ENCODE measurements at regions not wholly inside any gene's neighbourhood (a gene's known extent, or its start where the extent isn't known, plus 50 kb on each side); places are given as distances from the start of the nearest gene placed in this dataset.
"Not testable (repeated sequence)": the region's sequence is repeated elsewhere in the genome, so short reads cannot be mapped to it uniquely, and the experiment has no call there.

DNA sequence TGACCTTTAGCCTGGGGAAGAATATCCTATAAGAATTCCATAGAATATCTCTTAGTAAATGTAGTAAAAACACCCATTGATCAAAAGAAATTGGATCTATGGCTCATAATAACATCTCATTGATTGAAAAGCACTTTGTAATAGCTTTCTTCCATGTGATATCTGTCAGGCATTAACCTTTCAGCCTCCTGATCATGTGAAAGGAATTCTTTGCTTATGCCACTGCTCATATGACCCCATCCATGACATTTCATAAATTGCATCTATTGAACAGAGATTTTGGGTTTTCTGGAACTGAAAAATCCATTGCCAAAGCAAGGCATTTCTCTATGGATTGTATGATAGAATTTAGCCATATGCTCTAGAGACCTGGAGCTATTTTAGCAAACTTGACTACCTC, 519.3 kb upstream of the PFKP start:
- Histone ChIP-seq H3K9me3 (replicated peaks in 1 of 11) (no peaks in the 10 kb centered on the region), H3K27me3 (no peaks in the 10 kb centered on the region), H3K4me1 (no peaks in the 10 kb centered on the region), H3K36me3 (no peaks in the 10 kb centered on the region), H3K4me2 (no peak overlapping the region), H3K27ac (no peak overlapping the region), H3K9ac (no peak overlapping the region), H3K4me3 (no peak overlapping the region), H4K20me1 (no peaks in the 10 kb centered on the region)
- TF ChIP-seq Cebpa-rat (IDR thresholded peaks at IDR 0.05) = no peak

GRCh38 chr10:2547606-2548005, 519.7 kb upstream of the PFKP start:
- Histone ChIP-seq H3K9ac (no peak overlapping the region), H3K36me3 (no peaks in the 10 kb centered on the region), H4K20me1 (no peaks in the 10 kb centered on the region), H3K4me1 (no peaks in the 10 kb centered on the region), H3K4me2 (no peak overlapping the region), H3K27me3 (no peaks in the 10 kb centered on the region), H3K4me3 (no peak overlapping the region), H3K9me3 (replicated peaks in 1 of 11) (no peaks in the 10 kb centered on the region), H3K27ac (no peak overlapping the region)
- TF ChIP-seq Cebpa-rat (IDR thresholded peaks at IDR 0.05) = no peak

GRCh38 chr10:2546894-2547293, 520.5 kb upstream of the PFKP start:
- H3K27me3 ChIP-seq; H3K27ac ChIP-seq; H3K4me2 ChIP-seq; H3K4me1 ChIP-seq; H3K9me3 ChIP-seq (replicated peaks in 1 of 11); H4K20me1 ChIP-seq; H3K36me3 ChIP-seq; H3K4me3 ChIP-seq; H3K9ac ChIP-seq: not testable (repeated sequence)

GRCh38 chr10:2543974-2544373, 523.4 kb upstream of the PFKP start:
- no peak overlapping the region for H3K27ac ChIP-seq
- no peaks in the 10 kb centered on the region for H3K4me1 ChIP-seq
- no peak overlapping the region for H3K4me3 ChIP-seq
- no peak overlapping the region for H3K4me2 ChIP-seq
- H3K36me3 ChIP-seq = no peaks in the 10 kb centered on the region
- no peaks in the 10 kb centered on the region for H3K27me3 ChIP-seq
- H4K20me1 ChIP-seq = no peaks in the 10 kb centered on the region
- H3K9me3 ChIP-seq (replicated peaks in 1 of 11) = no peaks in the 10 kb centered on the region
- H3K9ac ChIP-seq = no peak overlapping the region
- no peak for TF ChIP-seq Cebpa-rat (IDR thresholded peaks at IDR 0.05)

DNA sequence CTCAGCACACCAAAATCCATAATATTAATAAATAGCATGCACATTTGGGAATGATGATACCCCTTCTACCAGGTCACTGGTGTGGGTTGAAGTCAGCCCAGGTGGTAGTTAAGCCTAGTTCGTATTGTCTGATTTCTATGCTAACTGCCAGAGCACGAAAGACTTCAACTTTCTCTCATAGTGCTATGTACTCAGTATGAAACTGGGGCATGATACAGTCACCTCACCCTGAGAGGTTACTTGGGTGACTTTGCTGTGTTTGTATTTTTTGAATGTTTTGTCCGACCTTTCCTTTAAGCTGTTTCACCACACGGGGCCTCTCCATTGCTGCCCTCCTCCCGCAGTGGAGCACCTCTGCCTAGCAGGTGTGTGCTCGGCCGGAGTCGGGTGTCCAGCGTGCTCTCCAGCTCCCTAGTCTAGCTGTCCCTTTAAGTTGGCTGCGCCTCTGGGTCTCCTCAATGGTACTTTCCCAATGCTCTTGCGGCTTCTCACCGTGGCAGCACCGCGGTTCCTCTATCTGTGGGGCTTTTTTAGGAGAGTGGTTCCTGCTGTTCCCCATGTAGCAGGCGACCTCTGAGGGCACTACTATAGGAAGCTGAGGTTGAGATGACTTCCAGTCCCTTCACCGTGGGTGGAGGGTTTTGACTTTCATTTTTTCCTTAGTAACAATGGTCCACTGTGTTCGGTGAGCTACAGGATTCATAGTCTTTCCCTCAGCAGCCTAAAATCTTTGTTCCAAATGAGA, 524.0 kb upstream of the PFKP start:
- TF ChIP-seq Cebpa-rat (IDR thresholded peaks at IDR 0.05) = no peak
- Histone ChIP-seq H3K27ac (no peak overlapping the region), H3K27me3 (no peaks in the 10 kb centered on the region), H3K9me3 (replicated peaks in 1 of 11) (no peaks in the 10 kb centered on the region), H3K4me2 (no peak overlapping the region), H3K4me3 (no peak overlapping the region), H4K20me1 (no peaks in the 10 kb centered on the region), H3K36me3 (no peaks in the 10 kb centered on the region), H3K4me1 (no peaks in the 10 kb centered on the region), H3K9ac (no peak overlapping the region)

- Histone ChIP-seq H3K4me2 (no peak overlapping the region), H3K36me3 (no peaks in the 10 kb centered on the region), H3K9me3 (replicated peaks in 1 of 11) (no peaks in the 10 kb centered on the region), H3K4me1 (no peaks in the 10 kb centered on the region), H4K20me1 (no peaks in the 10 kb centered on the region), H3K9ac (no peak overlapping the region), H3K27me3 (no peaks in the 10 kb centered on the region), H3K4me3 (no peak overlapping the region), H3K27ac (no peak overlapping the region)
- no peak for TF ChIP-seq Cebpa-rat (IDR thresholded peaks at IDR 0.05)
Measured at GRCh38 chr10:2541176-2541575, 526.2 kb upstream of the PFKP start.

DNA sequence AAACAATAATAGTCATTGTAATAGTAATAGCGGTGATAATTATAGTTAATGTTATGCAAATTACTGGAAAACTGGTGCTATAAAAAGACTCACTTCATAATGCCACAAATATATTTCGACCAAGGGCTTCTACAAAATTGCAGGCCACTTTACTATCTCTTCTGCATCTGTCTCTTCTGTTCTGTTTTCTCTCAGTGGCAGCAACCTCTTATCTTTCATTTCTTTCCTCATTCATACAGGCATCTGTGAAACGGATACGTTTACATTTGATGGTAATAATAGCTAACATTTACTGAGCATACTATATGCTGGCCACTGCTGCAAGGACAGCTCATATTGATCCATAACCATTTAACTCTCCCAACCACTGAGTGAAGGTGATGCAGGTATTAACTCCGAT, 537.4 kb upstream of the PFKP start:
- Histone ChIP-seq H3K4me2 (no peak overlapping the region), H3K4me1 (no peaks in the 10 kb centered on the region), H3K27me3 (no peaks in the 10 kb centered on the region), H4K20me1 (no peaks in the 10 kb centered on the region), H3K27ac (no peak overlapping the region), H3K9ac (no peak overlapping the region), H3K36me3 (no peaks in the 10 kb centered on the region), H3K9me3 (replicated peaks in 1 of 11) (no peaks in the 10 kb centered on the region), H3K4me3 (no peak overlapping the region)
- no peak for TF ChIP-seq Cebpa-rat (IDR thresholded peaks at IDR 0.05)

DNA sequence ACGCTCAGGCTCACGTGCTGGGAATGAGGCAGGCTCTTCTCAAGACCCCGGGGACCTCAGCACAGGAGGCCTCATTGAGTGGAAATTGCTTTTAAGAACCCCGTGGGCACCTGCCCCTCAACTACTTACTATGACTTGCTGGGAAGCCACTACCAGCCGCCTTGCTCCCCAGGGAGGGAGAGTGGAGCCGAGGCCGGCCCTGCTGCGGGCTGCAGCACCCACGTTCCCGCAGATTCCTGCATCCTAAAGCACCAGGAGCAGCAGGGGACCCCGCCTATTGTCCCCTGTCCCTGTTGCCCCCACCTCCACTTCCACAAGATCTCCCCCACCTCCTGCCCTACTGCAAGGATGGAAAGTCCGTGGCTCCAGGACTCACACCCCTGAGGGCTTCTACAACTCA, 541.6 kb upstream of the PFKP start:
- no peak overlapping the region for H3K4me3 ChIP-seq
- no peak for TF ChIP-seq Cebpa-rat (IDR thresholded peaks at IDR 0.05)
- H3K27me3 ChIP-seq = no peaks in the 10 kb centered on the region
- H3K9ac ChIP-seq = no peak overlapping the region
- H4K20me1 ChIP-seq = no peaks in the 10 kb centered on the region
- H3K36me3 ChIP-seq = no peaks in the 10 kb centered on the region
- H3K4me1 ChIP-seq = no peaks in the 10 kb centered on the region
- no peak overlapping the region for H3K4me2 ChIP-seq
- H3K27ac ChIP-seq = no peak overlapping the region
- peaks cover 0 to 15% (median 9%) of the 10 kb centered on the region in 11 experiments; a peak in 11 of 22 replicates for H3K9me3 ChIP-seq (replicated peaks in 1 of 11)

DNA sequence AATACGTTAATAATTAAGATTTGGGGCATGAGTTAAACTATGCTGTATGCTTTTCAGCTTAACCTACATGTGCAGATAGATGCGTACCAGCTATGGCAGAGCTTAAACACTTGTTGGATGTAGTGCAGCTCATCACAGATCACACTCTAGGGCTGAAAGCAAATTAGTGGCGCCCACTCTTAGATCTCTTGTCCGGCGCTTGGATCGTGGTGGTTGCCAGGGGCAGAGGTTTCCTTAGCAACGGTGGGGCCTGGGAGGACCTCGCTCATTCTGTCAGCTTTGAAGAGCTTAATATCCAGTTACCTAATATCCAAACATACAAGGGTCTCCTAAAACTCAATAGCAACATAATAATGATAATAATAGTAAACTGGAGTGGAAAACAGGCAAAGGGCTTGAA, 548.2 kb upstream of the PFKP start:
- H3K4me1 ChIP-seq = no peaks in the 10 kb centered on the region
- H3K27ac ChIP-seq = no peak overlapping the region
- H3K9ac ChIP-seq = no peak overlapping the region
- no peaks in the 10 kb centered on the region for H3K27me3 ChIP-seq
- no peaks in the 10 kb centered on the region for H3K36me3 ChIP-seq
- no peak overlapping the region for H3K4me2 ChIP-seq
- no peak for TF ChIP-seq Cebpa-rat (IDR thresholded peaks at IDR 0.05)
- H3K4me3 ChIP-seq = no peak overlapping the region
- H3K9me3 ChIP-seq (replicated peaks in 1 of 11) = peaks cover 0 to 16% (median 10%) of the 10 kb centered on the region in 11 experiments; a peak in 11 of 22 replicates
- H4K20me1 ChIP-seq = no peaks in the 10 kb centered on the region

DNA sequence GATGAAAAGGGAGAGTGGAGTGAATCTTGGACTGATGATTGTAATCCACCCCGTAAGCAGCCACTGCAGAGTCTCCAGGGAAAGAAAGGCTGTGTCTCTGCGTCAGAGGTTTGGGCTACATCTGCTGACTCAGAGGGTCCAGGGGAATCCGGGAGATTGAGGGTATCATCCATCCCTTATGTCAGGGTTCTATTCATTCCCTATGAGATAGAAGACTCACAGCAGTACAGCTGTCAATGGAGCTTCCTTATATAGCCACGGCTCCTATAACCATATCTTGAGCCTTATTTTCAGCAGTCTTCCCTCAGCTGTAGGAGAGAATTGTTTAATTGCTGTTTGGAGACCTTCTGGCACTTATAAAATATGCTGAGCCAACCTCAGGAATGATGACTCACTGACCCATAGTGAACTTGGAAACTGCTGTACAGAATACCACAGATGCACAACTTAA, 558.2 kb upstream of the PFKP start:
- Histone ChIP-seq H3K4me2 (no peak overlapping the region), H3K4me1 (no peaks in the 10 kb centered on the region), H3K36me3 (no peaks in the 10 kb centered on the region), H3K27ac (no peak overlapping the region), H3K9me3 (replicated peaks in 1 of 11) (peaks cover 0 to 4% (median 0%) of the 10 kb centered on the region in 11 experiments; a peak in 3 of 22 replicates), H4K20me1 (no peaks in the 10 kb centered on the region), H3K4me3 (no peak overlapping the region), H3K9ac (no peak overlapping the region), H3K27me3 (no peaks in the 10 kb centered on the region)
- TF ChIP-seq Cebpa-rat (IDR thresholded peaks at IDR 0.05) = no peak

DNA sequence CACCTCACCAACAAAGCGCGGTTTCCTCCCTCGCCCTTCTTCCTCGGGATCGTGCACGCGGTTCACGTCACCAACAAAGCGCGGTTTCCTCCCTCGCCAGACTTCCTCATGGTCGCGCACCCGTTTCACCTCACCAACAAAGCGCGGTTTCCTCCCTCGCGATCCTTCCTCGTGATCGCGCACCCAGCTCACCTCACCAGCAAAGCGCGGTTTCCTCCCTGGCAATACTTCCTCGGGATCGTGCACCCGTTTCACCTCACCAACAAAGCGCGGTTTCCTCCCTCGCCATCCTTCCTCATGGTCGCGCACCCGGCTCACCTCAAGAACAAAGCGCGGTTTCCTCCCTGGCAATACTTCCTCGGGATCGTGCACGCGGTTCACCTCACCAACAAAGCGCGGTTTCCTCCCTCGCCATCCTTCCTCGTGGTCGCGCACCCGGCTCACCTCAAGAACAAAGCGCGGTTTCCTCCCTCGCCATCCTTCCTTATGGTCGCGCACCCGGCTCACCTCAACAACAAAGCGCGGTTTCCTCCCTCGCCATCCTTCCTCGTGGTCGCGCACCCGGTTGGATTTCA, 565.9 kb upstream of the PFKP start:
- not testable (repeated sequence) for H3K4me3 ChIP-seq, H3K4me2 ChIP-seq, H3K4me1 ChIP-seq, H3K36me3 ChIP-seq, H3K27me3 ChIP-seq, H3K27ac ChIP-seq, H3K9ac ChIP-seq, H4K20me1 ChIP-seq
- peaks cover 11 to 17% (median 15%) of the 10 kb centered on the region in 11 experiments; a peak in 21 of 22 replicates for H3K9me3 ChIP-seq (replicated peaks in 1 of 11)

All from BLaER1 treated with 17β-estradiol and CSF1 and Interleukin-3, amounts not matched to agents 10 nM and 100 nM (cell line).